ENCODE measurements at regions not wholly inside any gene's neighbourhood (a gene's known extent, or its start where the extent isn't known, plus 50 kb on each side); places are given as distances from the start of the nearest gene placed in this dataset.

DNA sequence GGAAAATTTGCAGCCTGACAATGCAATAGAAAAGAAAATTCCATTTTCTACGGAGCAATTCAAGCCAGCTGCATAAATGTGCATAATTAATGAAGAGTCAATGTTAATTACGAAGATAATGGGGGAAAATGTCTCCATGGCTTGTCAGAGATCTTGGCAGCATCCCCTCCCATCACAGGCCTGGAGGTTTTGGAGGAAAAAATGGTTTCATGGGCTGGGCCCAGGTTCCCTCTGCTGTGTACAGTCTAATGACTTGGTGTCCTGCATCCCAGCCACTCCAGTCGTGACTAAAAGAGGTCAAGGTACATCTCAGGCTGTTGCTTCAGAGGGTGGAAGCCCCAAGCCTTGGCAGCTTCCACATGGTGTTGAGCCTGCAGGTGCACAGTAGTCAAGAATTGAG lies 779.7 kb downstream of the DCDC2C start:
- no peak for DNase-seq
- no peaks in the 10 kb centered on the region for H3K36me3 ChIP-seq
- no peak overlapping the region for H3K4me3 ChIP-seq
- no peaks in the 10 kb centered on the region for H3K27me3 ChIP-seq
- TF ChIP-seq, protein P1, sequence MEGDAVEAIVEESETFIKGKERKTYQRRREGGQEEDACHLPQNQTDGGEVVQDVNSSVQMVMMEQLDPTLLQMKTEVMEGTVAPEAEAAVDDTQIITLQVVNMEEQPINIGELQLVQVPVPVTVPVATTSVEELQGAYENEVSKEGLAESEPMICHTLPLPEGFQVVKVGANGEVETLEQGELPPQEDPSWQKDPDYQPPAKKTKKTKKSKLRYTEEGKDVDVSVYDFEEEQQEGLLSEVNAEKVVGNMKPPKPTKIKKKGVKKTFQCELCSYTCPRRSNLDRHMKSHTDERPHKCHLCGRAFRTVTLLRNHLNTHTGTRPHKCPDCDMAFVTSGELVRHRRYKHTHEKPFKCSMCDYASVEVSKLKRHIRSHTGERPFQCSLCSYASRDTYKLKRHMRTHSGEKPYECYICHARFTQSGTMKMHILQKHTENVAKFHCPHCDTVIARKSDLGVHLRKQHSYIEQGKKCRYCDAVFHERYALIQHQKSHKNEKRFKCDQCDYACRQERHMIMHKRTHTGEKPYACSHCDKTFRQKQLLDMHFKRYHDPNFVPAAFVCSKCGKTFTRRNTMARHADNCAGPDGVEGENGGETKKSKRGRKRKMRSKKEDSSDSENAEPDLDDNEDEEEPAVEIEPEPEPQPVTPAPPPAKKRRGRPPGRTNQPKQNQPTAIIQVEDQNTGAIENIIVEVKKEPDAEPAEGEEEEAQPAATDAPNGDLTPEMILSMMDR (IDR thresholded peaks at IDR 0.05): no peak
- H3K9me3 ChIP-seq: peaks cover 0 to 11% (median 0%) of the 10 kb centered on the region in 3 donors
- H3K4me1 ChIP-seq: no peaks in the 10 kb centered on the region
- H3K27ac ChIP-seq: no peak overlapping the region
- intact Hi-C loops (cut with DNase I; ENCODE audit: low total_unique reads): no loop called here

DNA sequence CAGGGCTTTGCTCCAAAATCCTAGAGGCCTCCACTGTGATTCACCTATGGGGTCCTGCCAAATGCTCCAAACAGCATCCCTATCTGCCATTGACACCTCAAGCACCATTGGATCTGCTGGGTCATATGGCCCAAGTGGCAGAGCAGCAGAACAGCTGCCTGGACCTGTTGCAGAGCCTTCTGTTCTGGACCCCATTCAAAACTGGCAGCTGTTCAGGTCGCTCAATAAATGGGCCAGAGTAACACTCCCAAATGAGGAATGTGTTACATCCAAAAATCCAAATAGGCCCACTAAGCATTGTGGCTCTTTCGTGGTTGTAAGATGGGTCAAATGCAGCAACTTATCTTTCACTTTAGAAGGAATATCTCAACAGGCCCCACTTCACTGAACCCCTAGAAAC lies 783.6 kb downstream of the DCDC2C start:
- TF ChIP-seq, protein P1 (IDR thresholded peaks at IDR 0.05): no peak
- Histone ChIP-seq H3K36me3 (no peaks in the 10 kb centered on the region), H3K9me3 (peaks cover 0 to 11% (median 0%) of the 10 kb centered on the region in 3 donors), H3K27me3 (no peaks in the 10 kb centered on the region), H3K27ac (no peak overlapping the region), H3K4me1 (no peaks in the 10 kb centered on the region), H3K4me3 (no peak overlapping the region)
- intact Hi-C loops (cut with DNase I; ENCODE audit: low total_unique reads): no loop called here
- no peak for DNase-seq

DNA sequence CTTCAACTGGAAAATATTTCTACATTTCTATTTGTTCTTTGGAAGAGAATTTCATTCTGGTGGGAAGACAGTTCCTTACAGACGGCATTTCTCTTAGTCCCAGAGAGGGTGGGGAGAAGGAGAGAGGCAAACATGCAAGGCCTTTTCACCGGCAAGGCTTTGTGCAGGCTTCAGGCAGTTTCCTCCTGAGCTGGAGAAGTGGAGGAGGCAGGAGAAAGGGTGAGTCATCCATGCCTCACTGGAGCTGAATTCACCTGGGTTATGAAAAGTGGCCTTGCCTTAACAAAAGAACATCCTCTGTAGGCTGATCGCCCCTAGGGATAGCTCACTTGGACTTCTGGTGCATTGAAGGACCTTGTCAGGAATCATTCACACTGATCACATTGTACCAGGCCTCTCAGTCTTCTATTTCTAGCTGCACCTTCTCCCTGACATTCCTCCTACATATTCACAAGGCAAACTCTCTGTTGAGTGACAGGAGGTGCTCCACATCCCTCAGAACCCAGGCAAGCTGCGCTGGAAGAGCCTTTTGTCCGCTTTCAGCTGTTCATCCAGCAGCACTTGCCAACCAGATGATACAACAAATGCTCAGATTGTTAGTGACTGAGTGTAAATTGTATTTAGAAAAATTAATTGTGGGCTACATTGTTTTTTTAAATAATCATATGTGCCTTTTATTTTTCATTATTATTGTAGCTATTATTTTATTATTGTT lies 796.1 kb downstream of the DCDC2C start:
- TF ChIP-seq, protein P1 (IDR thresholded peaks at IDR 0.05): no peak
- intact Hi-C loops (cut with DNase I; ENCODE audit: low total_unique reads): no loop called here

DNA sequence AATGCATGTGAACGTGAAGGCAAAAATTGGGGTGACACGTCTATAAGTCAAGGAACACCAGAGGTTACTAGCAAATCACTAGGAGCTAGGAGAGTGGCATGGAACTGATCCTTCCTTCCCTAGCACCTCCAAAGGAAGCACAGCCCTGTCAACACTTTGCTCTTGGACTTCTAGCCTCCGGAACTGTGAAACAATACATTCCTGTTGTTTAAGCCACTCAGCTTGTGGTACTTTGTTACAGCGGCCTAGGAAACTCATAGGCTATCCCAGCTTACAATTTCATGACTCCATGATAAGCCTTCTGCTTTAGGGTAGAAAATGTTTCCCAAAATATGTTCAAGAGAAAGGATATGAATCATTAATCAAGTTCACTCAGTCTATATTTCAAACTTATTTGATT lies 798.1 kb downstream of the DCDC2C start:
- Histone ChIP-seq H3K27ac (no peak overlapping the region), H3K9me3 (no peaks in the 10 kb centered on the region), H3K27me3 (no peaks in the 10 kb centered on the region), H3K4me1 (no peaks in the 10 kb centered on the region), H3K4me3 (no peak overlapping the region), H3K36me3 (no peaks in the 10 kb centered on the region)
- intact Hi-C loops (cut with DNase I; ENCODE audit: low total_unique reads): no loop called here
- no peak for DNase-seq
- TF ChIP-seq, protein P1 (IDR thresholded peaks at IDR 0.05): no peak

More for the DNA sequence above, 796.1 kb downstream of the DCDC2C start:
- H3K27me3 ChIP-seq: no peaks in the 10 kb centered on the region
- DNase-seq: no peak
- no peaks in the 10 kb centered on the region for H3K9me3 ChIP-seq
- no peak overlapping the region for H3K4me3 ChIP-seq
- H3K36me3 ChIP-seq: no peaks in the 10 kb centered on the region
- no peaks in the 10 kb centered on the region for H3K4me1 ChIP-seq
- no peak overlapping the region for H3K27ac ChIP-seq

DNA sequence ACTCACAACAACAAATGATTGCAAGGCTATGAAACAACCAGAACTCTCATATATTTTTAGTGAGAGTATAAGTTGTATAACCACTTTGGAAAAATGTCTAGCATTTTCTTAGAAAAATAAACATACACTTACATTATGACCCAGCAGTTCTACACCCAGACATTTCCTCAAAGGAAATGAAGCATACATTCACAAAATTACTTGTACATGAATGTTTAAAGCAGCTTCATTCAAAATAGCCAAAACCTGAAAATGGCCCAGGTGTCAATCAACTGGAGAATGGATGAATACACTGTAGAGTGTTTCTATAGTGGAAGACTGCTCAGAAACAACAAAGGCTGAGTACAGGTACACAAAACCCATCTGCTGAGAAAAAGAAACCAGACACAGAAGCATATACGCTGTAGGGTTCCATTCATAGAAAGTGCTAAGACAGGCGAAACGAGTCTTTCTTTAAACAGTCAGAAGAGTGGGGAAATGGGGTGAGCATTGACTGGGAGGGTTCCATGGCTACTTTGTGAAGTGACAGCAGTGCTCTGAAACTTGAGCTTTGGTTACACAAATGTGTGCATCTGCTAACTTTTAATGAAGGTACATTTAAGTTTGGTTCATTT lies 799.0 kb downstream of the DCDC2C start:
- Histone ChIP-seq H3K4me1 (no peaks in the 10 kb centered on the region), H3K27me3 (no peaks in the 10 kb centered on the region), H3K36me3 (no peaks in the 10 kb centered on the region), H3K27ac (no peak overlapping the region), H3K9me3 (no peaks in the 10 kb centered on the region), H3K4me3 (no peak overlapping the region)
- DNase-seq: no peak
- intact Hi-C loops (cut with DNase I; ENCODE audit: low total_unique reads): no loop called here
- TF ChIP-seq, protein P1 (IDR thresholded peaks at IDR 0.05): no peak
